Testis (tissue), 2 donors: ENCODE measurements at regions not wholly inside any gene's neighbourhood (a gene's known extent, or its start where the extent isn't known, plus 50 kb on each side); places are given as distances from the start of the nearest gene placed in this dataset.
"Not testable (repeated sequence)": the region's sequence is repeated elsewhere in the genome, so short reads cannot be mapped to it uniquely, and the experiment has no call there.

ENCODE experiments used
- DNase-seq: peaks from one replicate; pipeline ENCODE4 v3.0.0-alpha.2; 2019
- H3K27ac ChIP-seq, 2 donors: fragments of 200-600 bp; sonication (generic); one replicate each; pipeline ENCODE4 v1.5.1; 2019
- H3K27me3 ChIP-seq: fragments of 200-600 bp; sonication (generic); one replicate; pipeline ENCODE4 v1.5.1; 2019
- H3K36me3 ChIP-seq: fragments of 200-600 bp; sonication (generic); one replicate; pipeline ENCODE4 v1.5.1; 2017; ENCODE audit warnings: low read depth; ENCODE audit errors: missing control alignments
- H3K4me1 ChIP-seq: fragments of 200-600 bp; sonication (generic); one replicate; pipeline ENCODE4 v1.5.1; 2019
- H3K4me3 ChIP-seq, 2 donors: fragments of 200-600 bp; sonication (generic); one replicate each; pipeline ENCODE4 v1.5.1; 2017 to 2019
- H3K9me3 ChIP-seq: fragments of 200-600 bp; sonication (generic); one replicate; pipeline ENCODE4 v1.5.1; 2017
- POLR2A ChIP-seq: fragments of 450-650 bp; IDR thresholded peaks from one replicate; pipeline ENCODE4 v1.6.1; 2017; ENCODE audit warnings: antibody characterized with exemption, mild to moderate bottlenecking, moderate library complexity
- WGBS, 2 donors: methylation state at CpG; one replicate each; pipeline ENCODE4 v1.1.5; 2018; 5-methylcytosine and 5-hydroxymethylcytosine counted together
- intact Hi-C: fragments of 100-400 bp; cut with DNase I; formaldehyde crosslinking; loops from one replicate; pipeline ENCODE4 v1.15.1; 2023; ENCODE audit warnings: low total_unique reads
- TF ChIP-seq, protein P1 (sequence below), 3 experiments: fragments of 450-650 bp in 2 of 3; fragments of 200-600 bp in 1 of 3; sonication (generic) in 1 of 3; IDR thresholded peaks; one replicate each; pipeline ENCODE4 v1.5.1; 2016 to 2019; ENCODE audit warnings: antibody characterized with exemption in 3 of 3, mild to moderate bottlenecking in 2 of 3, moderate library complexity in 1 of 3

DNA sequence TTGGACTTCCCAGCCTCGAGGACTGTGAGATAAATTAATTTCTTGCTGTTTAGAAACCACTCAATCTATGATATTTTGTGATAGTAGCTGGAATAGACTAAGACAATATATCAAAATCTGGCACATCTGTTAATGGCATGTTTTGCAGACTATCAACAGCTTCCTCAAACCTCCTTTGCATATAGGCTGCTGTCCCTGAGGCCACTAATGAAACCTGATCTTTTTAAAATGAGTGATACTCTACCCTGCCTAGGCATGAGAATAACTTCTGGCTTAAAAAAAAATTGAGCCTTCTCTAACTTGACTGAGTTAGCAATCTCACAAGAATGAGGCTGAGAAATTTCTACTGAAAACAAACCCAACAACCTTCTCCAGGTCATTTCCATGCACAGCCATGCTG, 176.0 kb upstream of the CRBN start:
- Histone ChIP-seq H3K4me3 (no peak overlapping the region), H3K4me1 (peaks cover 3% of the 10 kb centered on the region), H3K9me3 (no peaks in the 10 kb centered on the region), H3K27ac (no peak overlapping the region), H3K36me3 (no peaks in the 10 kb centered on the region), H3K27me3 (no peaks in the 10 kb centered on the region)
- WGBS, 2 donors: 54 to 69% methylated on average over 1 of the region's 1 CpG
- no peak for TF ChIP-seq POLR2A
- TF ChIP-seq, protein P1, sequence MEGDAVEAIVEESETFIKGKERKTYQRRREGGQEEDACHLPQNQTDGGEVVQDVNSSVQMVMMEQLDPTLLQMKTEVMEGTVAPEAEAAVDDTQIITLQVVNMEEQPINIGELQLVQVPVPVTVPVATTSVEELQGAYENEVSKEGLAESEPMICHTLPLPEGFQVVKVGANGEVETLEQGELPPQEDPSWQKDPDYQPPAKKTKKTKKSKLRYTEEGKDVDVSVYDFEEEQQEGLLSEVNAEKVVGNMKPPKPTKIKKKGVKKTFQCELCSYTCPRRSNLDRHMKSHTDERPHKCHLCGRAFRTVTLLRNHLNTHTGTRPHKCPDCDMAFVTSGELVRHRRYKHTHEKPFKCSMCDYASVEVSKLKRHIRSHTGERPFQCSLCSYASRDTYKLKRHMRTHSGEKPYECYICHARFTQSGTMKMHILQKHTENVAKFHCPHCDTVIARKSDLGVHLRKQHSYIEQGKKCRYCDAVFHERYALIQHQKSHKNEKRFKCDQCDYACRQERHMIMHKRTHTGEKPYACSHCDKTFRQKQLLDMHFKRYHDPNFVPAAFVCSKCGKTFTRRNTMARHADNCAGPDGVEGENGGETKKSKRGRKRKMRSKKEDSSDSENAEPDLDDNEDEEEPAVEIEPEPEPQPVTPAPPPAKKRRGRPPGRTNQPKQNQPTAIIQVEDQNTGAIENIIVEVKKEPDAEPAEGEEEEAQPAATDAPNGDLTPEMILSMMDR (IDR thresholded peaks at IDR 0.05): no peak
- intact Hi-C loops: no loop called here
- no peak for DNase-seq

DNA sequence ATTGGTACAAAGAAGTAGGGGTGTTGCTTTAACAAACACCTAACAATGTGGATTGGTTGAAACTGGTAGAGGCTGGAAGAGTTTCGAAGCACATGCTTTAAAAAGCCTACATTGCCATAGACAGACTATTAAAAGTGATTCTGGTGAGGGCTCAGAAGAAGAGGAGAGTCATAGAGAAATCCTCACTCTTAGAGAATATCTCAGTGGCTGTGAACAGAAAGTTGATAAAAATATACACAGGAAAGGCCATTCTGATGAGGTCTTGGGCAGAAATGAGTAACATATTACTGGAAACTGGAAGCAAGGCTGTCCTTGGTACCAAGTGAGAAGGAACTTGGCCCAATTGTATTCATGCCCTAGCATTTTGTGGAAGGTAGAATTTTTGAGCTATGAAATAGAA, 173.7 kb upstream of the CRBN start:
- H3K27ac ChIP-seq: no peak overlapping the region
- no peaks in the 10 kb centered on the region for H3K36me3 ChIP-seq
- no peaks in the 10 kb centered on the region for H3K27me3 ChIP-seq
- no peak for TF ChIP-seq POLR2A
- TF ChIP-seq, protein P1 (IDR thresholded peaks at IDR 0.05): no peak
- WGBS, 2 donors: 98 to 100% methylated on average over 1 of the region's 1 CpG
- no peak overlapping the region for H3K4me3 ChIP-seq
- H3K9me3 ChIP-seq: no peaks in the 10 kb centered on the region
- no peak for DNase-seq
- intact Hi-C loops: no loop called here
- H3K4me1 ChIP-seq: peaks cover 3% of the 10 kb centered on the region

DNA sequence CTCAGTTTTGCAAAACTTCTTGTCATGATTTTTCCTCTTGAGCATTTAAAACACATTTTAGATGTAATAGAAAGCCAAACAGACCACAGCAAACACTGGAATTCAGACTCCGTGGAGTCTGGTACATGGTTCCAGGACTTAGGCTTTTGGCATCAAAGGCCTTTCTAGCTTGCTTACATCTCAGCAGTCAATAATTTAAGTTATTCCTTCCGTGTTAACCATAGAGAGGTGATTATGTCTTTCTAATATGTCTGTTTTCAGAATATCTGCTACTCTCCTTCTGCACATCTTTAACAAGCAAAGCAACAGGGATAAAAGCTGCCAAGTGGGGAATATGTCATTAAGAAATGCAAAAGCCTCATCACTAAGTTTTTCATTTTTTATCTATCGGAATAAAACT, 171.7 kb upstream of the CRBN start:
- Histone ChIP-seq H3K4me1 (peaks cover 3% of the 10 kb centered on the region), H3K36me3 (no peaks in the 10 kb centered on the region), H3K27ac (no peak overlapping the region), H3K9me3 (no peaks in the 10 kb centered on the region), H3K4me3 (no peak overlapping the region), H3K27me3 (no peaks in the 10 kb centered on the region)
- TF ChIP-seq, protein P1 (IDR thresholded peaks at IDR 0.05): no peak
- TF ChIP-seq POLR2A: no peak
- DNase-seq: no peak
- intact Hi-C loops: no loop called here
- 30 to 34% methylated on average over 3 of the region's 3 CpGs for WGBS, 2 donors

DNA sequence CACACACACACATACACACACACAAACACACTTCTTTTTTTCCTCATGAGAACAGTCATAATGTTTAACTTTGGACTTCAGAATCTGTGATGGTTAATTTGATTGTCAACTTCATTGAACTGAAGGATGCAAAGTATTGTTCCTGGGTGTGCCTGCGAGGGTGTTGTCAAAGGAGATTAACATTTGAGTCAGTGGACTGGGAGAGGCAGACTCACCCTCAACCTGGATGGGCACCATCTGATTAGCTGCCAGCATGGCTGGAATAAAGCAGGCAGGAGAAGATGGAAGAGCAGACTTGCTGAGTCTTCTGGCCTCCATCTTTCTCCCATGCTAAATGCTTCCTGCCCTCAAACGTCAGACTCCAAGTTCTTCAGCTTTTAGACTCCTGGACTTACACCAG, 167.6 kb upstream of the CRBN start:
- H3K4me3 ChIP-seq, H3K27me3 ChIP-seq, H3K36me3 ChIP-seq, DNase-seq, H3K4me1 ChIP-seq, H3K27ac ChIP-seq, H3K9me3 ChIP-seq, intact Hi-C loops: not testable (repeated sequence)
- 79 to 85% methylated on average over 2 of the region's 2 CpGs for WGBS, 2 donors

DNA sequence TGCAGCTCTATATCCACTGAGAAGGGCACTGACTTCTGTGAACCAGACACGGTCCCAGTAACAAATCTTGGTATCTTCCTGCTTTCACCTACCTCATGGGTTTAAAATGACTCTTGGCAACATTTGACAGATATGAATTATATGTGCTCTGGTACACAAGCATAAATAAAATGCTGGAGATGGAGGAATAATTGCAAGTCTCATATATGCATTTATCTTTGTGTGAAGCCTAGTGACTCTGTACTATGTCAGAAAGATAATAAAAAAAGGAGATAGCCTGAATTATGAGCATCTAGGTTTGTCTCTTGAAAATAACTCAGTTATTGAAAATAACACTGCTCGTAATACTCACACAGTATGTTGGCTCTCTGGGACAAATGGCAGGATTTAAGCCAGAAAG, 167.1 kb upstream of the CRBN start:
- no peak for DNase-seq
- no peaks in the 10 kb centered on the region for H3K27me3 ChIP-seq

More for the DNA sequence above, 167.1 kb upstream of the CRBN start:
- intact Hi-C loops: no loop called here
- H3K4me3 ChIP-seq: no peak overlapping the region
- 66 to 71% methylated on average over 2 of the region's 2 CpGs for WGBS, 2 donors
- no peak overlapping the region for H3K27ac ChIP-seq
- TF ChIP-seq, protein P1 (IDR thresholded peaks at IDR 0.05): no peak
- no peak for TF ChIP-seq POLR2A
- H3K36me3 ChIP-seq: no peaks in the 10 kb centered on the region
- H3K9me3 ChIP-seq: no peaks in the 10 kb centered on the region
- H3K4me1 ChIP-seq: peaks cover 3% of the 10 kb centered on the region
